Astrocyte (in vitro differentiated cells and primary cell): ENCODE measurements at regions not wholly inside any gene's neighbourhood (a gene's known extent, or its start where the extent isn't known, plus 50 kb on each side); places are given as distances from the start of the nearest gene placed in this dataset.

ENCODE experiments used
- DNase-seq: peaks from one replicate; pipeline ENCODE4 v3.0.0-alpha.2; 2010; ENCODE audit warnings: low read depth
- FAIRE-seq: peaks from 2 replicates; lab custom pipeline; 2011; peaks lifted over from hg19 to GRCh38; lab: Jason Lieb, UNC
- H2AFZ ChIP-seq: 2 replicates; pipeline ENCODE4 v1.6.0; 2012; ENCODE audit warnings: low read depth, low read length, inconsistent platforms
- H3K27ac ChIP-seq: 2 replicates; pipeline ENCODE4 v1.5.1; 2011; ENCODE audit warnings: low read depth, low read length, inconsistent platforms
- H3K27me3 ChIP-seq: 2 replicates; pipeline ENCODE4 v1.6.0; 2011; ENCODE audit warnings: low read length, inconsistent platforms; ENCODE audit not compliant: insufficient read depth
- H3K36me3 ChIP-seq: 2 replicates; pipeline ENCODE4 v1.5.1; 2011; ENCODE audit warnings: low read length, inconsistent platforms; ENCODE audit not compliant: insufficient read depth
- H3K4me1 ChIP-seq: 2 replicates; pipeline ENCODE4 v1.5.1; 2011; ENCODE audit warnings: low read length, inconsistent platforms; ENCODE audit not compliant: insufficient read depth
- H3K4me2 ChIP-seq: 2 replicates; pipeline ENCODE4 v1.6.0; 2012; ENCODE audit warnings: low read length, inconsistent platforms
- H3K4me3 ChIP-seq: 2 replicates; pipeline ENCODE4 v1.5.1; 2011; ENCODE audit warnings: low read depth, mild to moderate bottlenecking, low read length, inconsistent platforms; ENCODE audit not compliant: insufficient read depth
- H3K79me2 ChIP-seq: 2 replicates; pipeline ENCODE4 v1.6.0; 2012; ENCODE audit warnings: mild to moderate bottlenecking, low read length, inconsistent platforms; ENCODE audit not compliant: insufficient read depth
- H3K9ac ChIP-seq: 2 replicates; pipeline ENCODE4 v1.6.0; 2012; ENCODE audit warnings: mild to moderate bottlenecking, low read length, inconsistent platforms
- H3K9me3 ChIP-seq: 2 replicates; pipeline ENCODE4 v1.5.1; 2012; ENCODE audit warnings: low read depth, mild to moderate bottlenecking, low read length, inconsistent platforms; ENCODE audit not compliant: insufficient read depth
- H4K20me1 ChIP-seq: 2 replicates; pipeline ENCODE4 v1.6.0; 2012; ENCODE audit warnings: low read length, inconsistent platforms; ENCODE audit not compliant: insufficient read depth
- H3K27ac Mint-ChIP-seq: one replicate; pipeline ENCODE4 v1.8.0; 2021; ENCODE audit warnings: mild to moderate bottlenecking, mixed read lengths; ENCODE audit not compliant: unreplicated experiment
- H3K27me3 Mint-ChIP-seq: one replicate; pipeline ENCODE4 v1.8.0; 2021; ENCODE audit warnings: low read depth, mixed read lengths; ENCODE audit not compliant: unreplicated experiment
- H3K36me3 Mint-ChIP-seq: one replicate; pipeline ENCODE4 v1.8.0; 2021; ENCODE audit warnings: low read depth, mixed read lengths; ENCODE audit not compliant: unreplicated experiment
- H3K4me1 Mint-ChIP-seq: one replicate; pipeline ENCODE4 v1.8.0; 2021; ENCODE audit warnings: low read depth, mixed read lengths; ENCODE audit not compliant: unreplicated experiment
- H3K4me3 Mint-ChIP-seq: one replicate; pipeline ENCODE4 v1.8.0; 2021; ENCODE audit warnings: mild to moderate bottlenecking, moderate library complexity, mixed read lengths; ENCODE audit not compliant: unreplicated experiment
- H3K9me3 Mint-ChIP-seq: one replicate; pipeline ENCODE4 v1.8.0; 2021; ENCODE audit warnings: mild to moderate bottlenecking, mixed read lengths; ENCODE audit not compliant: unreplicated experiment
- CTCF ChIP-seq: IDR thresholded peaks from 2 replicates; pipeline ENCODE4 v1.5.1; 2011; ENCODE audit warnings: low read depth, mild to moderate bottlenecking, inconsistent platforms, low read length, moderate library complexity; ENCODE audit not compliant: insufficient read depth
- EZH2 ChIP-seq: IDR thresholded peaks from 2 replicates; pipeline ENCODE4 v1.6.1; 2012; ENCODE audit warnings: mild to moderate bottlenecking, low read length, inconsistent platforms; ENCODE audit not compliant: insufficient read depth

DNA sequence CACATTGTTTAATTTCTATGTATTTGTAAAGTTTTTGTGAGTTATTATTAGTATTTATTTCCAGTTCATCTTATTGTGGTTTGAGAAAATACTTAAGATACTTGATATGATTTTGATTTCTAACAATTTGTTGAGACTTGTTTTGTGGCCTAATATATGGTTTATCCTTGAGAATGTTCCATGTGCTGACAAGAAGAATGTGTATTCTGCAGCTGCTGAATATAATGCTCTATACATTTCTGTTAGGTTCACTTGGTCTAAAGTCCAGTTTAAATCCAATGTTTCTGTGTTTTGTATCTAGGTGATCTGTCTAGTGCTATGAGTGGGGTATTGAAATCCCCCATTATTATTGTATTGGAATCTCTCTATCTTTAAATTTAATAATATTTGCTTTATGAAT is 201.3 kb downstream of the FSIP2 start:
- H3K4me1 ChIP-seq, result no peaks in the 10 kb centered on the region
- no peaks in the 10 kb centered on the region for H3K27me3 ChIP-seq
- no peak overlapping the region for H3K27ac ChIP-seq
- no peak overlapping the region for H3K27ac Mint-ChIP-seq
- no peak for FAIRE-seq
- TF ChIP-seq EZH2, result no peak
- no peak for TF ChIP-seq CTCF
- no peak overlapping the region for H3K4me3 ChIP-seq
- no peaks in the 10 kb centered on the region for H3K4me1 Mint-ChIP-seq
- peaks cover 2% of the 10 kb centered on the region for H3K9me3 ChIP-seq
- H3K9me3 Mint-ChIP-seq, result peaks cover 8% of the 10 kb centered on the region
- no peaks in the 10 kb centered on the region for H4K20me1 ChIP-seq
- no peak overlapping the region for H2AFZ ChIP-seq
- no peaks in the 10 kb centered on the region for H3K27me3 Mint-ChIP-seq
- no peak overlapping the region for H3K9ac ChIP-seq
- H3K4me2 ChIP-seq, result no peak overlapping the region
- H3K4me3 Mint-ChIP-seq, result no peak overlapping the region
- H3K79me2 ChIP-seq, result no peaks in the 10 kb centered on the region
- H3K36me3 ChIP-seq, result no peaks in the 10 kb centered on the region
- H3K36me3 Mint-ChIP-seq, result no peaks in the 10 kb centered on the region
- no peak for DNase-seq

DNA sequence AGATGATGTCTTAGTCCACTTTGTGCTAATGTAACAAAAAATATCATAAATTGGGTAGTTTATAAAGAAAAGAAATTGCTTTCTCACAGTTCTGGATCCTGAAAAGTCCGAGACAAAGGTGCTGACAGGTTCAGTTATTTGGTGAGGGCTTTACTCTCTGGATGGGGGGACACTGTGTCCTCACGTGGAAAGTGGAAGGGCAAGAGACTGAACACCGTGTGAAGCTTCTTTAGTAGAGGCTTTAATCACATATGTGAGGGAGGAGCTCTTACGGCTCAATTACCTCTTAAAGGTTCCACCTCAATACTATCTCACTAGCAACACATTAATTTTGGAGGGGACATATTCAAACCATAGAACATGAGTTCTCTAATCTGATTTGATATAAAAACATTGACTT is 204.3 kb downstream of the FSIP2 start:
- no peak for FAIRE-seq
- H3K4me1 Mint-ChIP-seq, result no peaks in the 10 kb centered on the region

More for the DNA sequence above, 204.3 kb downstream of the FSIP2 start:
- H4K20me1 ChIP-seq, result no peaks in the 10 kb centered on the region
- no peak overlapping the region for H3K27ac ChIP-seq
- Mint-ChIP-seq H3K27me3 (no peaks in the 10 kb centered on the region), H3K27ac (no peak overlapping the region), H3K4me3 (no peak overlapping the region), H3K36me3 (no peaks in the 10 kb centered on the region), H3K9me3 (peaks cover 8% of the 10 kb centered on the region)
- H3K79me2 ChIP-seq, result no peaks in the 10 kb centered on the region
- TF ChIP-seq EZH2 (no peak), CTCF (no peak)
- H3K9ac ChIP-seq, result no peak overlapping the region
- no peaks in the 10 kb centered on the region for H3K4me1 ChIP-seq
- H3K27me3 ChIP-seq, result no peaks in the 10 kb centered on the region
- no peak overlapping the region for H3K4me2 ChIP-seq
- H2AFZ ChIP-seq, result no peak overlapping the region
- no peak overlapping the region for H3K4me3 ChIP-seq
- no peak for DNase-seq
- H3K9me3 ChIP-seq, result peaks cover 2% of the 10 kb centered on the region
- H3K36me3 ChIP-seq, result no peaks in the 10 kb centered on the region
